Heart left ventricle (tissue), 16 donors: ENCODE measurements at regions not wholly inside any gene's neighbourhood (a gene's known extent, or its start where the extent isn't known, plus 50 kb on each side); places are given as distances from the start of the nearest gene placed in this dataset.

ENCODE experiments used
- ATAC-seq, 4 donors: fragments of 200-7000 bp; cut with Tn5 transposase; one replicate each; pipeline ENCODE4 v1.9.1; 2020 to 2022; ENCODE audit warnings: moderate library complexity in 4 of 4, mild to moderate bottlenecking in 3 of 4, moderate number of reproducible peaks in 1 of 4
- DNase-seq, 5 donors: peaks; one replicate each; pipeline ENCODE4 v3.0.0-alpha.2; 2020
- H3K27ac ChIP-seq, 12 donors: fragments of 200-600 bp; sonication (generic) in 4 of 12; one replicate each; pipeline versions ENCODE4 v1.5.0 to v1.8.0; 2016 to 2022; ENCODE audit warnings: mild to moderate bottlenecking in 2 of 12
- H3K27me3 ChIP-seq, 9 donors: fragments of 200-600 bp; sonication (generic) in 2 of 9; one replicate each; pipeline versions ENCODE4 v1.5.1 to v1.8.0; 2016 to 2022; ENCODE audit warnings: mild to moderate bottlenecking in 3 of 9
- H3K36me3 ChIP-seq, 9 donors: fragments of 200-600 bp; sonication (generic) in 2 of 9; one replicate each; pipeline versions ENCODE4 v1.5.0 to v1.8.0; 2018 to 2022; ENCODE audit warnings: mild to moderate bottlenecking in 2 of 9
- H3K4me1 ChIP-seq, 12 donors: fragments of 200-600 bp; sonication (generic) in 4 of 12; one replicate each; pipeline versions ENCODE4 v1.5.0 to v1.8.0; 2016 to 2022; ENCODE audit warnings: mild to moderate bottlenecking in 3 of 12
- H3K4me3 ChIP-seq, 12 donors: fragments of 200-600 bp; sonication (generic) in 4 of 12; one replicate each; pipeline versions ENCODE4 v1.5.0 to v1.8.0; 2017 to 2022; ENCODE audit warnings: mild to moderate bottlenecking in 9 of 12, moderate library complexity in 4 of 12
- H3K9me3 ChIP-seq, 12 donors: fragments of 200-600 bp; sonication (generic) in 4 of 12; one replicate each; pipeline versions ENCODE4 v1.5.0 to v1.8.0; 2016 to 2022; ENCODE audit warnings: mild to moderate bottlenecking in 1 of 12
- CTCF ChIP-seq, 12 donors: fragments of 200-600 bp; sonication (generic) in 4 of 12; IDR thresholded peaks; one replicate each; pipeline versions ENCODE4 v1.5.0 to v1.8.0; 2018 to 2022; ENCODE audit warnings: antibody characterized with exemption in 12 of 12, mild to moderate bottlenecking in 5 of 12
- POLR2A ChIP-seq, 2 donors: fragments of 450-650 bp; IDR thresholded peaks; one replicate each; pipeline ENCODE4 v1.6.1; 2017; ENCODE audit warnings: antibody characterized with exemption in 2 of 2, mild to moderate bottlenecking in 2 of 2, moderate library complexity in 2 of 2
- WGBS, 4 donors: extraction: QIAGEN DNeasy Blood & Tissue Kit in 2 of 4; methylation state at CpG; one replicate each; pipeline versions ENCODE4 v1.1.5 to v1.1.7; 2013 to 2018; 5-methylcytosine and 5-hydroxymethylcytosine counted together
- intact Hi-C, 10 donors: fragments of 100-400 bp; cut with DNase I; formaldehyde crosslinking; loops; one replicate each; pipeline versions ENCODE4 v1.11.1 to v1.14.2; 2022
- donor health status: ischemic (EF 13 %, LVEDD 7.1; RV severe dilation, severe dysfunction).
- donor health status: healthy with polysubstance abuse.
- donor health status: DM: no; HTN: yes; CAD: no.
- donor health status: DM: no; HTN: no; CAD: no.
- donor health status: ischemic (EF 25% LVEDD 6.9; RV normal size, moderate dysfunction).
- donor health status: ischemic (EF 25% LVEDD 5.7; RV mildly dilated, moderate dysfunction).
- donor health status: healthy.
- donor health status: DM: yes; HTN: yes; CAD: no.
- donor health status: ischemic (EF 35%, LVEDD 5.7; RV mildly dilated, moderate dysfunction).
- donor health status: nonischemic (EF 11% LVEDD 7.7; RV severe dilation, severe dysfunction).
- donor health status: DM: yes; HTN: yes; CAD: no.
- donor health status: PGD.
- donor health status: ischemic (EF 29% LVEDD 5.4; RV normal size, mild dysfunction).
- donor health status: nonischemic (EF 23%, LVEDD 6.1; RV moderate dilation, normal function).

GRCh38 chr3:31305340-31305739, 227.4 kb upstream of the STT3B start:
- no peak for TF ChIP-seq CTCF (IDR thresholded peaks at IDR 0.05)
- TF ChIP-seq POLR2A (IDR thresholded peaks at IDR 0.05): no peak
- no peaks in the 10 kb centered on the region for H3K27me3 ChIP-seq
- no peaks in the 10 kb centered on the region for H3K36me3 ChIP-seq
- H3K4me3 ChIP-seq: no peak overlapping the region
- H3K27ac ChIP-seq: no peak overlapping the region
- DNase-seq (no peak), ATAC-seq (no peak)
- no peaks in the 10 kb centered on the region for H3K9me3 ChIP-seq
- intact Hi-C loops: no loop called here
- WGBS, 4 donors: 76 to 81% (median 78%) methylated on average over 2 of the region's 2 CpGs
- peaks cover 0 to 8% (median 0%) of the 10 kb centered on the region in 12 donors for H3K4me1 ChIP-seq

GRCh38 chr3:31307131-31307785, 225.5 kb upstream of the STT3B start:
- no peaks in the 10 kb centered on the region for H3K9me3 ChIP-seq
- DNase-seq: no peak
- intact Hi-C loops: no loop called here
- 40 to 47% (median 41%) methylated on average over 1 of the region's 1 CpG for WGBS, 4 donors
- H3K4me1 ChIP-seq: peaks cover 0 to 8% (median 0%) of the 10 kb centered on the region in 12 donors
- TF ChIP-seq POLR2A (IDR thresholded peaks at IDR 0.05) (no peak), CTCF (IDR thresholded peaks at IDR 0.05) (no peak)
- no peaks in the 10 kb centered on the region for H3K27me3 ChIP-seq
- H3K27ac ChIP-seq: no peak overlapping the region
- H3K4me3 ChIP-seq: no peak overlapping the region
- peak in 3 of 4 donors; percentile 28 to 70 (median 65) for ATAC-seq
- H3K36me3 ChIP-seq: no peaks in the 10 kb centered on the region

- peaks cover 0 to 8% (median 0%) of the 10 kb centered on the region in 12 donors for H3K4me1 ChIP-seq
- H3K4me3 ChIP-seq: no peak overlapping the region
- H3K27ac ChIP-seq: no peak overlapping the region
- intact Hi-C loops: no loop called here
- no peaks in the 10 kb centered on the region for H3K9me3 ChIP-seq
- H3K27me3 ChIP-seq: no peaks in the 10 kb centered on the region
- no peak for TF ChIP-seq CTCF (IDR thresholded peaks at IDR 0.05)
- TF ChIP-seq POLR2A (IDR thresholded peaks at IDR 0.05): no peak
- WGBS, 4 donors: 94 to 96% (median 95%) methylated on average over 3 of the region's 3 CpGs
- no peak for ATAC-seq
- DNase-seq: no peak
- no peaks in the 10 kb centered on the region for H3K36me3 ChIP-seq
Measured at GRCh38 chr3:31311559-31311958, 221.2 kb upstream of the STT3B start.

GRCh38 chr3:31312400-31312799, 220.3 kb upstream of the STT3B start:
- Histone ChIP-seq H3K27me3 (no peaks in the 10 kb centered on the region), H3K9me3 (no peaks in the 10 kb centered on the region), H3K36me3 (no peaks in the 10 kb centered on the region), H3K4me3 (no peak overlapping the region), H3K4me1 (peaks cover 0 to 7% (median 0%) of the 10 kb centered on the region in 12 donors), H3K27ac (no peak overlapping the region)
- 61 to 83% (median 68%) methylated on average over 2 of the region's 2 CpGs for WGBS, 4 donors
- no peak for TF ChIP-seq POLR2A (IDR thresholded peaks at IDR 0.05)
- no peak for TF ChIP-seq CTCF (IDR thresholded peaks at IDR 0.05)
- intact Hi-C loops: no loop called here
- DNase-seq: no peak
- no peak for ATAC-seq
